SU-DHL-6 (cell line): ENCODE measurements at regions not wholly inside any gene's neighbourhood (a gene's known extent, or its start where the extent isn't known, plus 50 kb on each side); places are given as distances from the start of the nearest gene placed in this dataset.

Source experiments
- EZH2phosphoT487 ChIP-seq: fragments of 200-600 bp; sonication (generic), shearing (Covaris generic); conservative IDR thresholded peaks from 2 replicates; pipeline ENCODE4 v1.6.1; 2018; ENCODE audit warnings: mild to moderate bottlenecking, antibody characterized with exemption, low read length, moderate library complexity, mixed read lengths
- TF ChIP-seq, protein P1 (sequence below): fragments of 200-600 bp; sonication (generic); IDR thresholded peaks from one replicate; pipeline ENCODE4 v1.5.1; 2017; ENCODE audit warnings: antibody characterized with exemption, mild to moderate bottlenecking, low read length, moderate library complexity; ENCODE audit not compliant: insufficient read depth, poor library complexity, severe bottlenecking

DNA sequence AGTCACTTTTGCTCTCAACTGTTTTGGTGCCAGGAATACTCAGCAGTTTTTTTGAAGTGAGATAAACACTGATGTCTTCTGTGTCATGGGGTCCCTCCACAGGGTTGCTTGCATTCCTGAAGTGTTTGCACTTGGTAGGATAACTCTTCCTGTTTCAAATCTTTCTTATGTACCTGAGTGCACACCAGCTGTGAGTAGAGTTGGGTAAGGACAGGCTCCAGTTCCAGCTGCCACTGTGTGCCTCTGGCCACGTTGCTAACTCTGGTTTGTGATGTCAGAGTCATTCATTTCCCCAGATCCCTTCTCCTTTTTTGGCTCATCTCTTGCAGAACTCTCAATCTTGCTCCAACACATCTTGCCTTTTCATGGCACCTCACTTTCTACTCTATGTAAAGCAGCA, 356.3 kb upstream of the B3GALT2 start:
- TF ChIP-seq, protein P1, sequence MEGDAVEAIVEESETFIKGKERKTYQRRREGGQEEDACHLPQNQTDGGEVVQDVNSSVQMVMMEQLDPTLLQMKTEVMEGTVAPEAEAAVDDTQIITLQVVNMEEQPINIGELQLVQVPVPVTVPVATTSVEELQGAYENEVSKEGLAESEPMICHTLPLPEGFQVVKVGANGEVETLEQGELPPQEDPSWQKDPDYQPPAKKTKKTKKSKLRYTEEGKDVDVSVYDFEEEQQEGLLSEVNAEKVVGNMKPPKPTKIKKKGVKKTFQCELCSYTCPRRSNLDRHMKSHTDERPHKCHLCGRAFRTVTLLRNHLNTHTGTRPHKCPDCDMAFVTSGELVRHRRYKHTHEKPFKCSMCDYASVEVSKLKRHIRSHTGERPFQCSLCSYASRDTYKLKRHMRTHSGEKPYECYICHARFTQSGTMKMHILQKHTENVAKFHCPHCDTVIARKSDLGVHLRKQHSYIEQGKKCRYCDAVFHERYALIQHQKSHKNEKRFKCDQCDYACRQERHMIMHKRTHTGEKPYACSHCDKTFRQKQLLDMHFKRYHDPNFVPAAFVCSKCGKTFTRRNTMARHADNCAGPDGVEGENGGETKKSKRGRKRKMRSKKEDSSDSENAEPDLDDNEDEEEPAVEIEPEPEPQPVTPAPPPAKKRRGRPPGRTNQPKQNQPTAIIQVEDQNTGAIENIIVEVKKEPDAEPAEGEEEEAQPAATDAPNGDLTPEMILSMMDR, result no peak
- TF ChIP-seq EZH2phosphoT487, result no peak
